ENCODE measurements at regions not wholly inside any gene's neighbourhood (a gene's known extent, or its start where the extent isn't known, plus 50 kb on each side); places are given as distances from the start of the nearest gene placed in this dataset.

DNA sequence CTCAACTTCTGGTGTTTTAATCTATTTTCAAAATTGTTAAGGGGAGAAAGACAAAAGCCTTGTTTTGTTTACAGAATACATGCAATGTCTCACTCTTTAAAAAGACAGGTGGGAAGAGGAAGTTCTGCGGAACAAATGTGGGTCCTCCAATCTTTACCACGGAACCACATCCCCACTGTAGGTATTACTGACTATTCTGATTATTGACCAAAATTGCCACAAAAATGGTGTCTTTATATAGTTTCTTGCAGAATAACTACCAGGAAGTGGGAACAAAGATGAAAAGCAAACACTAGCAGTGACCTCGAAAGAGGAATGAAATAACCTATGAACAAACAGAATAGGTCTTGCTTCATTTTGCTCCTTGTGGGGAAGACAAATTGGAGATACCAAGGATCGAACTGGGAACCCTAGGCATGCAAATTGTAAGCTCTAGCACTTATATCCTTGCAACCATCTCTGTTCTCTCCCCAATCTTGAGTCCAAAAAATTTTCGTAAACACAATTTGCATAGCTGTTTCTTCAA, 106.7 kb downstream of the GPX5 start:
- Histone ChIP-seq H3K4me3 (no peak overlapping the region), H3K4me1 (no peaks in the 10 kb centered on the region), H3K36me3 (no peaks in the 10 kb centered on the region), H3K27me3 (no peaks in the 10 kb centered on the region), H3K27ac (no peak overlapping the region), H3K9me3 (no peaks in the 10 kb centered on the region)
- intact Hi-C loops (cut with DNase I), result no loop called here
- no peak for DNase-seq (ENCODE audit: low spot score in 2 of 2)
- TF ChIP-seq, protein P1, sequence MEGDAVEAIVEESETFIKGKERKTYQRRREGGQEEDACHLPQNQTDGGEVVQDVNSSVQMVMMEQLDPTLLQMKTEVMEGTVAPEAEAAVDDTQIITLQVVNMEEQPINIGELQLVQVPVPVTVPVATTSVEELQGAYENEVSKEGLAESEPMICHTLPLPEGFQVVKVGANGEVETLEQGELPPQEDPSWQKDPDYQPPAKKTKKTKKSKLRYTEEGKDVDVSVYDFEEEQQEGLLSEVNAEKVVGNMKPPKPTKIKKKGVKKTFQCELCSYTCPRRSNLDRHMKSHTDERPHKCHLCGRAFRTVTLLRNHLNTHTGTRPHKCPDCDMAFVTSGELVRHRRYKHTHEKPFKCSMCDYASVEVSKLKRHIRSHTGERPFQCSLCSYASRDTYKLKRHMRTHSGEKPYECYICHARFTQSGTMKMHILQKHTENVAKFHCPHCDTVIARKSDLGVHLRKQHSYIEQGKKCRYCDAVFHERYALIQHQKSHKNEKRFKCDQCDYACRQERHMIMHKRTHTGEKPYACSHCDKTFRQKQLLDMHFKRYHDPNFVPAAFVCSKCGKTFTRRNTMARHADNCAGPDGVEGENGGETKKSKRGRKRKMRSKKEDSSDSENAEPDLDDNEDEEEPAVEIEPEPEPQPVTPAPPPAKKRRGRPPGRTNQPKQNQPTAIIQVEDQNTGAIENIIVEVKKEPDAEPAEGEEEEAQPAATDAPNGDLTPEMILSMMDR (IDR thresholded peaks at IDR 0.05), result no peak

DNA sequence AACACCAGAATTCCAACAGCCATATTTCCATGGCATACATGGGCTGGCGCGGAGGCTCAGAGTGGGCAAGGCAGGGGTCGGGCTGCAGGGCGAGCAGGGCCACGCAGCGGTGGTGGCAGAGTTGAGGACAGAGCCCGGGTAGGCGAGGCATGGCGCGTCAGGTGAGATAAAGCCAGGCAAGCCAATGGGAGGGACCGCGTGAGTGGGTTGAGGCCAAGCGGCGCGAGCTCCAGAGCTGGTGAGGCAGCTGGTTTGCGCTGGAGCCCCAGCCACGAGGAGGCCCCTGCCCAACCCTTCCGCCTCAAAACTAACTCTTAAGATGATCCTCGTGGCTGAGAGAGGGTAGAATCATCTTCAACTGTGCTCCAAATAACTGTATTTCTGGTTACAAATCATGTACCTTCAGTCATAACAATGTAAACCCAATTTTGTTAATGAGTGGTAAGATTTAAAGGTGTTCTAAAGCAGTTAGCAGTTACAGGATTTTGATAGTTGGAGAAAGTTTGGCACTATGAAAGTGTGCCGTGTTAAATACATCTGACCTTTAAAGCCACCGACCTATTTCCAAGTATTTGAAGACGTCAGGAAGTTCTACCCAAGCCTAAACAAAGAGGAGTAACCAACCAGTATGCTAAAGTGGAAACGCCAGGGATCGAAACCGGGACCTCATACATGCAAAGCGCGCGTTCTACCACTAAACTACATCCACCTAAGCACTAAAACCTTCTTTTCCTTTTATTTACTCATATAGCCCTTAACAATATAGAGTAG, 107.9 kb downstream of the GPX5 start:
- no peaks in the 10 kb centered on the region for H3K27me3 ChIP-seq
- no peaks in the 10 kb centered on the region for H3K4me1 ChIP-seq
- DNase-seq (ENCODE audit: low spot score in 2 of 2), result no peak
- no peaks in the 10 kb centered on the region for H3K9me3 ChIP-seq
- no peaks in the 10 kb centered on the region for H3K36me3 ChIP-seq
- intact Hi-C loops (cut with DNase I), result no loop called here
- no peak overlapping the region for H3K27ac ChIP-seq
- H3K4me3 ChIP-seq, result no peak overlapping the region
- TF ChIP-seq, protein P1 (IDR thresholded peaks at IDR 0.05), result no peak

DNA sequence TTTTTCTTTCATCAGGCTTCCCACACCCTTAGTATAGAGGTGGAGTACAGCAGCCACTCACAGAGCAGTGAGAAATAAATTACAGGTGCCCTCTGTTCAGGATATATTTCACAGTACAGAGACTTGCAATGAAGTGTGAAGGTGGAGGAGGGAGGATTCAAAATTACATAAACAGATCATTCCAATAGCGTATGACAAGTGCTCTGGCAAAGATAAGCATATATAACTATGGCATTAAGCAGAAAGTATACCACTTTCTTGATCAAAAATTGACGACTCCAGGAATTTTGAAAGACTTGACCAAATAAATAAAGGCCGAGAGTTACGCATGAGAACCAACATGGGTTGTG, 108.7 kb downstream of the GPX5 start:
- Histone ChIP-seq H3K36me3 (no peaks in the 10 kb centered on the region), H3K9me3 (no peaks in the 10 kb centered on the region), H3K4me3 (peak overlapping the region; percentile 33 to 35), H3K27me3 (no peaks in the 10 kb centered on the region), H3K27ac (no peak overlapping the region), H3K4me1 (no peaks in the 10 kb centered on the region)
- no peak for DNase-seq (ENCODE audit: low spot score in 2 of 2)
- TF ChIP-seq, protein P1 (IDR thresholded peaks at IDR 0.05), result no peak
- intact Hi-C loops (cut with DNase I), result no loop called here

DNA sequence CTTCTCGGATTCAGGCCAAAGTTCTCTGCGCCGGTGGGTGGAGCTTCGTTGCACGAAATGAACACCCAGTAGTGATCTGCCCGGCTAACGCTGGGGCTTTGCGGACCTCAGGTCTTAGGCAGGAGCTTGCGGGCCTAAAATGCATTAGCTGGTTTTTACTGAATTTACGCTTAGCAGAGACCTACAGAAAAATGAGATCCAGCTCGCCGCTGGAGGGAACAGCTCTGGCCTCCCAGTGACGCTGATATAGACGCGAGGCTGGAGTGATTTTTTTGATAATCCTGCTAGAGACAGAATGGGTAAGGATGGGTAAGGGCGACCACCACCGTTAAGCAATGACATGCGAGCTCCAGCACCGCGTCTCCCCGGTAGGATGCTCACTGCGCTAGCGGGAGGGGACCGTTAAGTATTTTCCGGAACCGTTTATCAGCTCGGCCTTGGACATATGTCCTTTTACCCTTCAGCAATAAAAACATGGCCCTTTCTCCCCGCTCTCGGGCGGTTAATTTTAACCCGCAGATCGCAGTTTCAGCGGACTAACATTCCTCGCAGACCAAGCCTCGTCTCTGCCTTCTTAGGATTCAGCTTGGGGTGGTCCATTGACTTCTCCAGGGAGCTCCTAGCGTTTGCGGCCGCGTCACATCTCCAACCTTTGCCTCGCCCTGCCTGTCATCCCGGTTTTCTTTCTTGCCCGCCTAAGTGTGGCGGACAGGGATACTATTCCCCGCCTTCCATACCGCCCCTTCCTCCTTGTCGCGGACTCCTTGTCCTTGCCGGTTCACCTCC, 109.3 kb downstream of the GPX5 start:
- peak overlapping the region; percentile 33 to 35 for H3K4me3 ChIP-seq
- TF ChIP-seq, protein P1 (IDR thresholded peaks at IDR 0.05), result no peak
- no peaks in the 10 kb centered on the region for H3K36me3 ChIP-seq
- no peak overlapping the region for H3K27ac ChIP-seq
- no peaks in the 10 kb centered on the region for H3K4me1 ChIP-seq
- intact Hi-C loops (cut with DNase I), result no loop called here
- H3K9me3 ChIP-seq, result no peaks in the 10 kb centered on the region
- no peaks in the 10 kb centered on the region for H3K27me3 ChIP-seq
- DNase-seq (ENCODE audit: low spot score in 2 of 2), result no peak

DNA sequence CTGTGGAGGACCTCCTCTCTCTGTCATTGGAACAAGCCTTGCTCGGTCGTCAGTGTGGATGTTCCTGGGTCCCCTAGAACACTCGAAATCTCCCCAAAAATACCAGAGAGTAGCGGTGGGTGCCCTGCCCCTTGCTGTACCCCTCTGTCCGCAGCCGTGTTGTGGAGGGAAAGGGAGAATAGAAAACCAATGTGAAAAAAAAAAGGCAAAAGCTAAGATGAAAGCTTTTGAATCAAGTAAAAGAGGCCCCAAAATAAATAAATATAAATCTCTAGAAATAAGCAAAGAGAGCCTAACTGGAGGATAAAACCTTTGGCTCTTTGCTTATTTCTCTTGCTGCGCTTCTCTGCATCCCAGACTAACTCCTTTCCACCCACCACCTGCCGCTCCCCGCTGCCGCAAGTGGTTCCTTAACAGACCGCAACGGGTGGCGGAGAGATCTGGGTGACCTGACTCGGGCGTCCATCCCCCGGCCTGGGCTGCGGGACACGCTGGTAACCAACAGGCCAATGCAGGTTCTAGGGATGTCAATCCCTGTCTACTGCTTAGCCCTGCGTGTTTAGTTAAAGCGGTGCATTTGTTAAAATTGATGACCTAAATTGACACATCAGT, 110.0 kb downstream of the GPX5 start:
- Histone ChIP-seq H3K4me3 (peak overlapping the region in 1 of 2 donors; percentile 33), H3K27me3 (no peaks in the 10 kb centered on the region), H3K36me3 (no peaks in the 10 kb centered on the region), H3K4me1 (no peaks in the 10 kb centered on the region), H3K27ac (no peak overlapping the region), H3K9me3 (no peaks in the 10 kb centered on the region)
- TF ChIP-seq, protein P1 (IDR thresholded peaks at IDR 0.05), result no peak
- DNase-seq (ENCODE audit: low spot score in 2 of 2), result no peak
- intact Hi-C loops (cut with DNase I), result no loop called here

All from ascending aorta (tissue), 2 donors.